CD14-positive monocyte (primary cell): ENCODE measurements at regions not wholly inside any gene's neighbourhood (a gene's known extent, or its start where the extent isn't known, plus 50 kb on each side); places are given as distances from the start of the nearest gene placed in this dataset.

Source experiments
- DNase-seq, 3 donors: peaks; one replicate each; pipeline ENCODE4 v3.0.0-alpha.2; 2011 to 2022
- H2AFZ ChIP-seq: 2 replicates; pipeline ENCODE4 v1.6.0; 2012; ENCODE audit warnings: mild to moderate bottlenecking, low read depth, low read length, inconsistent platforms; ENCODE audit not compliant: insufficient read depth, poor library complexity, severe bottlenecking
- H3K27ac ChIP-seq, 2 donors: 1 replicate in 1 of 2; 2 replicates in 1 of 2; pipeline ENCODE4 v1.5.1; 2012 to 2013; ENCODE audit warnings: low read length in 2 of 2, control low read depth in 1 of 2, inconsistent platforms in 1 of 2, low read depth in 1 of 2, mild to moderate bottlenecking in 1 of 2
- H3K27me3 ChIP-seq, 2 donors: one replicate each; pipeline versions ENCODE4 v1.6.0 to v1.6.1; 2011 to 2013; ENCODE audit warnings: low read length in 2 of 2; ENCODE audit not compliant: control insufficient read depth in 2 of 2, insufficient read depth in 2 of 2
- H3K36me3 ChIP-seq, 2 donors: replicated peaks in 1 of 2; 1 replicate in 1 of 2; 2 replicates in 1 of 2; pipeline versions ENCODE4 v1.5.1 to v1.6.1; 2012 to 2013; ENCODE audit warnings: low read length in 2 of 2, control low read depth in 1 of 2, inconsistent platforms in 1 of 2, mild to moderate bottlenecking in 1 of 2; ENCODE audit not compliant: insufficient read depth in 2 of 2, control insufficient read depth in 1 of 2
- H3K4me1 ChIP-seq, 2 donors: 1 replicate in 1 of 2; 2 replicates in 1 of 2; pipeline versions ENCODE4 v1.5.1 to v1.6.1; 2012 to 2013; ENCODE audit warnings: low read length in 2 of 2, control low read depth in 1 of 2, inconsistent platforms in 1 of 2, mild to moderate bottlenecking in 1 of 2, moderate library complexity in 1 of 2; ENCODE audit not compliant: insufficient read depth in 2 of 2, control insufficient read depth in 1 of 2
- H3K4me2 ChIP-seq: replicated peaks from 2 replicates; pipeline ENCODE3; 2012; ENCODE audit warnings: low read length, moderate library complexity, mild to moderate bottlenecking; ENCODE audit not compliant: poor library complexity, severe bottlenecking; ENCODE audit errors: extremely low read depth
- H3K4me3 ChIP-seq, 3 experiments: fragments of 200-600 bp in 1 of 3; sonication (generic) in 1 of 3; replicated peaks in 1 of 3; 1 replicate in 2 of 3; 2 replicates in 1 of 3; pipeline ENCODE4 v1.5.1; 2011 to 2013; ENCODE audit warnings: low read length in 3 of 3, mild to moderate bottlenecking in 3 of 3, control low read depth in 2 of 3, low read depth in 2 of 3, inconsistent platforms in 1 of 3, moderate library complexity in 1 of 3
- H3K79me2 ChIP-seq: 2 replicates; pipeline ENCODE4 v1.6.0; 2012; ENCODE audit warnings: mild to moderate bottlenecking, control low read depth, inconsistent platforms, low read length, moderate library complexity; ENCODE audit not compliant: insufficient read depth
- H3K9ac ChIP-seq: 2 replicates; pipeline ENCODE4 v1.6.0; 2017; ENCODE audit warnings: low read length, mild to moderate bottlenecking; ENCODE audit not compliant: insufficient read depth, poor library complexity, severe bottlenecking
- H3K9me3 ChIP-seq, 2 donors: replicated peaks in 1 of 2; 1 replicate in 1 of 2; 2 replicates in 1 of 2; pipeline versions ENCODE4 v1.5.1 to v1.6.1; 2012 to 2013; ENCODE audit warnings: low read length in 2 of 2, control low read depth in 1 of 2; ENCODE audit not compliant: control insufficient read depth in 1 of 2, insufficient read depth in 1 of 2
- H4K20me1 ChIP-seq: 2 replicates; pipeline ENCODE4 v1.6.0; 2012; ENCODE audit warnings: mild to moderate bottlenecking, low read length, control low read depth, moderate library complexity; ENCODE audit not compliant: insufficient read depth
- H3K27ac Mint-ChIP-seq, 7 donors: one replicate each; pipeline ENCODE4 v1.8.0; 2020; ENCODE audit warnings: mild to moderate bottlenecking in 7 of 7, mixed read lengths in 7 of 7, moderate library complexity in 6 of 7, inconsistent platforms in 2 of 7
- H3K27me3 Mint-ChIP-seq, 3 donors: one replicate each; pipeline ENCODE4 v1.8.0; 2021 to 2022; ENCODE audit warnings: low read depth in 3 of 3, mild to moderate bottlenecking in 3 of 3, mixed read lengths in 3 of 3, moderate library complexity in 3 of 3, inconsistent platforms in 1 of 3
- H3K36me3 Mint-ChIP-seq, 2 donors: one replicate each; pipeline ENCODE4 v1.8.0; 2020; ENCODE audit warnings: mixed read lengths in 2 of 2, inconsistent platforms in 1 of 2, mild to moderate bottlenecking in 1 of 2
- H3K4me1 Mint-ChIP-seq: one replicate; pipeline ENCODE4 v1.8.0; 2020; ENCODE audit warnings: mild to moderate bottlenecking, mixed read lengths
- H3K4me3 Mint-ChIP-seq, 2 donors: one replicate each; pipeline ENCODE4 v1.8.0; 2020; ENCODE audit warnings: mild to moderate bottlenecking in 2 of 2, mixed read lengths in 2 of 2, moderate library complexity in 1 of 2
- H3K9me3 Mint-ChIP-seq, 7 donors: one replicate each; pipeline ENCODE4 v1.8.0; 2020 to 2022; ENCODE audit warnings: mixed read lengths in 7 of 7, mild to moderate bottlenecking in 6 of 7, moderate library complexity in 6 of 7, inconsistent platforms in 2 of 7
- WGBS: methylation state at CpG from one replicate; pipeline ENCODE4 v1.1.5; 2013; ENCODE audit warnings: missing lambda C conversion rate; ENCODE audit not compliant: insufficient coverage; 5-methylcytosine and 5-hydroxymethylcytosine counted together
- intact Hi-C, 2 donors: fragments of 100-400 bp; cut with micrococcal nuclease; formaldehyde crosslinking; loops; one replicate each; pipeline versions ENCODE4 v1.15.0 to v1.15.1; 2023
- TF ChIP-seq, protein P1 (sequence below): fragments of 200-600 bp; IDR thresholded peaks from one replicate; pipeline ENCODE4 v1.8.0; 2022; ENCODE audit warnings: antibody characterized with exemption, mild to moderate bottlenecking

DNA sequence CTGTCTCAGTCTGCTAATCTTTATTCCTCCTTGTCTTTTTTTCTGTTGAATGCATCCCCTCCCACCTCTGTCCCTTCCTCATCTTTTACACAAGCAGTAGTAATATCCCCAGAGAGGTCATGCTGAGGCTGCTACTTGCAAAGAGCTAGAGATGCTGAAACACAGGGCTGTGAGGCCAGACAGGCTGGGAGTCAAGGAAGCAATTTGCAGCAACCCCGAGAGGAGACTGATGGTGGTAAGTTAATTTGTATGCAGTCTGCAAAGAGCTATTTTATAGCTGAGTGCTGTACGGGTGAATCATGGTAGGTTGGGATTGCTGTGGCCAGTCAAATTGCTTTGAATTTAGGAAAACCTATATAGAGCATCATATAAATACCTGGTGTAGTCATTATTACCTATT, 90.2 kb upstream of the SLC24A2 start:
- TF ChIP-seq, protein P1, sequence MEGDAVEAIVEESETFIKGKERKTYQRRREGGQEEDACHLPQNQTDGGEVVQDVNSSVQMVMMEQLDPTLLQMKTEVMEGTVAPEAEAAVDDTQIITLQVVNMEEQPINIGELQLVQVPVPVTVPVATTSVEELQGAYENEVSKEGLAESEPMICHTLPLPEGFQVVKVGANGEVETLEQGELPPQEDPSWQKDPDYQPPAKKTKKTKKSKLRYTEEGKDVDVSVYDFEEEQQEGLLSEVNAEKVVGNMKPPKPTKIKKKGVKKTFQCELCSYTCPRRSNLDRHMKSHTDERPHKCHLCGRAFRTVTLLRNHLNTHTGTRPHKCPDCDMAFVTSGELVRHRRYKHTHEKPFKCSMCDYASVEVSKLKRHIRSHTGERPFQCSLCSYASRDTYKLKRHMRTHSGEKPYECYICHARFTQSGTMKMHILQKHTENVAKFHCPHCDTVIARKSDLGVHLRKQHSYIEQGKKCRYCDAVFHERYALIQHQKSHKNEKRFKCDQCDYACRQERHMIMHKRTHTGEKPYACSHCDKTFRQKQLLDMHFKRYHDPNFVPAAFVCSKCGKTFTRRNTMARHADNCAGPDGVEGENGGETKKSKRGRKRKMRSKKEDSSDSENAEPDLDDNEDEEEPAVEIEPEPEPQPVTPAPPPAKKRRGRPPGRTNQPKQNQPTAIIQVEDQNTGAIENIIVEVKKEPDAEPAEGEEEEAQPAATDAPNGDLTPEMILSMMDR, result no peak
- Histone ChIP-seq H3K4me2 (no peak overlapping the region), H4K20me1 (no peaks in the 10 kb centered on the region), H3K9ac (no peak overlapping the region), H3K36me3 (no peaks in the 10 kb centered on the region), H2AFZ (no peak overlapping the region), H3K9me3 (no peaks in the 10 kb centered on the region), H3K27me3 (no peaks in the 10 kb centered on the region), H3K79me2 (no peaks in the 10 kb centered on the region), H3K4me3 (no peak overlapping the region), H3K27ac (no peak overlapping the region), H3K4me1 (no peaks in the 10 kb centered on the region)
- Mint-ChIP-seq H3K4me1 (no peaks in the 10 kb centered on the region), H3K27me3 (peaks cover 0 to 2% (median 0%) of the 10 kb centered on the region in 3 donors), H3K27ac (no peak overlapping the region), H3K4me3 (no peak overlapping the region), H3K36me3 (no peaks in the 10 kb centered on the region), H3K9me3 (peaks cover 0 to 8% (median 3%) of the 10 kb centered on the region in 7 donors)
- WGBS, result 100% methylated on average over 1 of the region's 2 CpGs
- no peak for DNase-seq
- intact Hi-C loops, result no loop called here

DNA sequence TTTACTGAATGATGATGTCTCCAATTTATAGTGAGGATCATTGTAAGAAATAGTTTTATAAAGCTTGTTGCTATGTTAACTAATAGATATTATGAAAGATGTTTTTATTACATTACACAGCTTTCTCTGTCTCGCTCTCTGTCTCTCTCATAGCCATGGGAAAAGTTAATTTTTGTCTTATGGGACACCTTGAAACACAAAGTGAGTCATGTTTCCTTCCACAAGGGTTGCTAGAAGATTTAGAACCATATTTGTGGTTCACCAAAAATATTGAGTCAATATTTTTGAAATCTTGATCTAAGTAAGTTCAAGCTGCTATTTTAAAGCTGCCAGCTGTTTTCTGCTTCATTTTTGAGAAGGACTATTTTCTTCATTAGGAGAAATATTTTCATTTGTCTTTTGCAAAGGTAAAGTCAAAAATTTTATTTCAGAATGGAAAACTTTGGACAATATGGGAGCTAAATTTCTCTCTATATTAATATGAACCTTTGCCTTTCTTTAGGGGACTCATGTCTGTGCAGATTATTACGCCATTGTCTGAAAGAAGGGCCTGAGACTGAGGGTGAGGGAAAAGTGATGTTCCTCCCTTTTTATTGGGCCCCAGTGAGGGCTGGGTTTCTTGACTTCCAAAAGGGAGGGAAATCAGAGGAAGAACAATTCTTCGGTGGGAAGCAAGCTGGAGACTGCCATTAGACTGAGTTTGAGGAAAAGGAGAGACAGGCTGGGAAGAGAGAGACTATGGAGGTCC, 87.9 kb upstream of the SLC24A2 start:
- Histone ChIP-seq H2AFZ (no peak overlapping the region), H3K27me3 (no peaks in the 10 kb centered on the region), H3K4me1 (no peaks in the 10 kb centered on the region), H3K79me2 (no peaks in the 10 kb centered on the region), H3K4me3 (no peak overlapping the region), H3K9ac (no peak overlapping the region), H3K27ac (no peak overlapping the region), H3K4me2 (no peak overlapping the region), H4K20me1 (no peaks in the 10 kb centered on the region), H3K9me3 (peaks cover 0 to 4% of the 10 kb centered on the region in 2 donors), H3K36me3 (no peaks in the 10 kb centered on the region)
- intact Hi-C loops, result no loop called here
- WGBS, result 59% methylated on average over 2 of the region's 3 CpGs
- Mint-ChIP-seq H3K27me3 (peaks cover 0 to 2% (median 0%) of the 10 kb centered on the region in 3 donors), H3K4me3 (no peak overlapping the region), H3K9me3 (peaks cover 2 to 12% (median 10%) of the 10 kb centered on the region in 7 donors), H3K36me3 (no peaks in the 10 kb centered on the region), H3K4me1 (no peaks in the 10 kb centered on the region), H3K27ac (no peak overlapping the region)
- TF ChIP-seq, protein P1, result no peak
- DNase-seq, result no peak
